Activated CD8-positive, alpha-beta T cell treated with anti-CD3 and anti-CD28 coated beads for 36 hours (primary cell): ENCODE measurements at regions not wholly inside any gene's neighbourhood (a gene's known extent, or its start where the extent isn't known, plus 50 kb on each side); places are given as distances from the start of the nearest gene placed in this dataset.

Experiments
- ATAC-seq: fragments of 200-7000 bp; cut with Tn5 transposase; one replicate; pipeline ENCODE4 v1.10.0; 2021; ENCODE audit warnings: mild to moderate bottlenecking, moderate library complexity
- CTCF ChIA-PET: fragments of 350-600 bp; sonication (Branson Sonifier 250); formaldehyde crosslinking; loops from one replicate; lab custom pipeline; 2021; ENCODE audit warnings: antibody characterized with exemption; lab: Charles Lee
- POLR2A ChIA-PET: fragments of 350-600 bp; sonication (Branson Sonifier 250); formaldehyde crosslinking; loops from one replicate; lab custom pipeline; 2021; ENCODE audit warnings: antibody characterized with exemption; lab: Charles Lee
- DNase-seq: peaks from one replicate; pipeline ENCODE4 v3.0.0-alpha.2; 2020
- H3K27ac Mint-ChIP-seq: one replicate; pipeline ENCODE4 v1.8.0; 2021; ENCODE audit warnings: mild to moderate bottlenecking, mixed read lengths
- H3K27me3 Mint-ChIP-seq: one replicate; pipeline ENCODE4 v1.8.0; 2021; ENCODE audit warnings: mixed read lengths
- H3K36me3 Mint-ChIP-seq: one replicate; pipeline ENCODE4 v1.8.0; 2021; ENCODE audit warnings: low read depth, mixed read lengths
- H3K4me1 Mint-ChIP-seq: one replicate; pipeline ENCODE4 v1.8.0; 2021; ENCODE audit warnings: low read depth, mixed read lengths
- H3K4me3 Mint-ChIP-seq: one replicate; pipeline ENCODE4 v1.8.0; 2021; ENCODE audit warnings: mild to moderate bottlenecking, moderate library complexity, mixed read lengths
- H3K9me3 Mint-ChIP-seq: one replicate; pipeline ENCODE4 v1.8.0; 2021; ENCODE audit warnings: mixed read lengths
- CTCF ChIP-seq: fragments of 200-600 bp; IDR thresholded peaks from one replicate; pipeline ENCODE4 v1.8.0; 2022; ENCODE audit warnings: antibody characterized with exemption, mild to moderate bottlenecking
- intact Hi-C: fragments of 100-400 bp; cut with micrococcal nuclease; formaldehyde crosslinking; loops from one replicate; pipeline ENCODE4 v1.10.0; 2022

GRCh38 chr3:157559401-157559800 lies 56.2 kb upstream of the VEPH1 start:
- H3K27me3 Mint-ChIP-seq: peaks cover 6% of the 10 kb centered on the region
- DNase-seq (no peak), ATAC-seq (no peak)
- ChIA-PET CTCF (interaction anchor here (1.0 to 1.3 kb wide), 2 partner anchors 13 to 27 kb away, joined by 3 to 4 read pairs; no protein-coding TSS in a partner anchor), POLR2A (no interaction called here)
- H3K27ac Mint-ChIP-seq: no peak overlapping the region
- H3K36me3 Mint-ChIP-seq: no peaks in the 10 kb centered on the region
- TF ChIP-seq CTCF: no peak
- intact Hi-C loops: no loop called here
- no peak overlapping the region for H3K4me3 Mint-ChIP-seq
- no peaks in the 10 kb centered on the region for H3K4me1 Mint-ChIP-seq
- no peaks in the 10 kb centered on the region for H3K9me3 Mint-ChIP-seq
